Panc1 (cell line): ENCODE measurements at regions not wholly inside any gene's neighbourhood (a gene's known extent, or its start where the extent isn't known, plus 50 kb on each side); places are given as distances from the start of the nearest gene placed in this dataset.
"Not testable (repeated sequence)": the region's sequence is repeated elsewhere in the genome, so short reads cannot be mapped to it uniquely, and the experiment has no call there.

Source experiments
- ATAC-seq: fragments of 200-7000 bp; cut with Tn5 transposase; 2 replicates; pipeline ENCODE4 v1.9.1; 2020; ENCODE audit warnings: mild to moderate bottlenecking, moderate library complexity
- BruUV-seq: library from RNA; stranded (reverse); fragments of 400-500 nt; replicated peaks from 2 replicates; lab custom pipeline; 2021; lab: Mats Ljungman, UMichigan
- CTCF ChIA-PET: fragments of 300-600 bp; sonication (Branson Sonifier 250); formaldehyde crosslinking; loops from one replicate; lab custom pipeline; 2022; ENCODE audit warnings: antibody characterized with exemption; lab: Charles Lee
- POLR2A ChIA-PET: fragments of 300-600 bp; sonication (Branson Sonifier 250); formaldehyde crosslinking; loops from one replicate; lab custom pipeline; 2022; ENCODE audit warnings: antibody characterized with exemption; lab: Charles Lee
- DNase-seq: peaks from one replicate; pipeline ENCODE4 v3.0.0-alpha.2; 2010; ENCODE audit warnings: low read depth, low spot score
- H3K27ac ChIP-seq: 2 replicates; pipeline ENCODE4 v1.5.1; 2011; ENCODE audit warnings: mild to moderate bottlenecking, low read length, inconsistent platforms
- H3K27me3 ChIP-seq: fragments of 200-500 bp; sonication (Bioruptor generic); 2 replicates; pipeline ENCODE4 v1.6.0; 2014; ENCODE audit warnings: low read length, inconsistent platforms; ENCODE audit not compliant: control insufficient read depth, insufficient read depth
- H3K36me3 ChIP-seq: fragments of 200-500 bp; sonication (Bioruptor generic); 2 replicates; pipeline ENCODE4 v1.5.1; 2014; ENCODE audit warnings: inconsistent platforms, mild to moderate bottlenecking, low read length, moderate library complexity; ENCODE audit not compliant: control insufficient read depth, insufficient read depth
- H3K4me1 ChIP-seq: 2 replicates; pipeline ENCODE4 v1.5.1; 2011; ENCODE audit warnings: inconsistent platforms, mild to moderate bottlenecking, low read length, moderate library complexity; ENCODE audit not compliant: control insufficient read depth, insufficient read depth
- H3K4me3 ChIP-seq, 2 experiments: 2 replicates each; pipeline ENCODE4 v1.5.1; 2011 to 2012; ENCODE audit warnings: low read depth in 2 of 2, low read length in 2 of 2, mild to moderate bottlenecking in 2 of 2, inconsistent platforms in 1 of 2, moderate library complexity in 1 of 2
- H3K9me3 ChIP-seq: fragments of 200-500 bp; sonication (Bioruptor generic); 2 replicates; pipeline ENCODE4 v1.5.1; 2014; ENCODE audit warnings: low read depth, mild to moderate bottlenecking, inconsistent platforms, low read length, moderate library complexity; ENCODE audit not compliant: control insufficient read depth, insufficient read depth
- in situ Hi-C: cut with HindIII; loops from 2 replicates; pipeline ENCODE4 v1.10.0; 2016; ENCODE audit warnings: low sequenced_read_pairs, low pct_unique_long_range_greater_than_20kb
- intact Hi-C: fragments of 100-400 bp; cut with micrococcal nuclease; formaldehyde crosslinking; loops from one replicate; pipeline ENCODE4 v1.10.0; 2022; ENCODE audit not compliant: unreplicated experiment

DNA sequence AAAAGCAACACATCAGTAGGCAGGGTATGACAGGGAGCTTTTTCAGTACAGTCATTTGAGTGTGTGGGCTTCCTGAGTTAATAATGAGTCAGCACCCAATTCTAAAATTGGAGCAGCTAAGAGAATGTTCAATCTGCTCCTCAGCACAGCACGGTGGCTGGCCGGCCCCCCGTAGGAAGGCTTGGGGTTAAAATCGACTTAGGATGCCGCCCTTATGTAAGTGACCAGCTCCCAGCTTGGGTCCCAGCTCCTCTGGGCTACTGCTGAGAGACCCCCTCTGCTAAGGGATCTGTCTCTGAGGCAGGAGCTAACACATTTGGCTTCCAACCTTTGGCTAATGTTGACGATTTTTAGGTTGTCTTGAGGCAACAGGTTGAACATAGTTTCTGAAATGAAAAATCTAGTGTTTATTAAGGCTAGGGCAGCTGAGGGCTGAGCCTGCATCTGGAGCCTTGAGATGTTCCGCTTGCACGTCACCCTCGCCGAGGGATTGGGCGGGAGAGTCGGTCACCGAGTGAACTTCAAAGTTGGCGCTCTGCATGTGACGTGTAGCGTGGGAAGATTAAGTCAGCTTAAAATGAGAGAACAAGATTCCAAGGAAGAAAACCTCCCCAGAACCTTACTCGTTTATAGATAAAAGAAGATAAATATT lies 291.3 kb upstream of the PLGLB2 start:
- Histone ChIP-seq H3K27ac (peak overlapping the region; percentile 72), H3K4me3 (peak overlapping the region; percentile 43 to 66)
- ATAC-seq: peak; percentile 75
- in situ Hi-C loops, DNase-seq, intact Hi-C loops, H3K27me3 ChIP-seq, POLR2A ChIA-PET, H3K4me1 ChIP-seq, H3K36me3 ChIP-seq, CTCF ChIA-PET, BruUV-seq, H3K9me3 ChIP-seq: not testable (repeated sequence)

DNA sequence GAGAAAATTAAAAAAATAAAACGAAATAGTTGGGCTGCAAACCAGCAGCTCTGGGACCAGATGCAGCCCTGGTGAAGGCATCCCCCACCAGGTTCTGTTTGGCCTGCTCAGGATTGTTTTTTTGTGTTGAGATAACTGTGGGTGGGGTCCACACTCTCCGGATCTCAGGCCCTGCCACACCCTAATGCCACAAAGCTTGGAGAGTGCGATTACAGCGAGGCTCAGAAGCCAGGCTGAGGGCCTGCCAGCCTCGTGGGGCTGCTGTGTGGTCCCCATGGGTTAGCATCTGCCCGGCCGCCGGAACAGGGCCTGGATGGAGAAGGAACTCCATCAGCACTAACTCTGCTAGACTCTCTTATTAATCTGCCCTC lies 290.8 kb upstream of the PLGLB2 start:
- POLR2A ChIA-PET, H3K4me1 ChIP-seq, in situ Hi-C loops, H3K27ac ChIP-seq, H3K9me3 ChIP-seq, H3K27me3 ChIP-seq, intact Hi-C loops, BruUV-seq, CTCF ChIA-PET, DNase-seq, H3K36me3 ChIP-seq: not testable (repeated sequence)
- H3K4me3 ChIP-seq: peak overlapping the region in 1 of 2 experiments; percentile 43; a peak in 1 of 4 replicates
- peak; percentile 18 for ATAC-seq

DNA sequence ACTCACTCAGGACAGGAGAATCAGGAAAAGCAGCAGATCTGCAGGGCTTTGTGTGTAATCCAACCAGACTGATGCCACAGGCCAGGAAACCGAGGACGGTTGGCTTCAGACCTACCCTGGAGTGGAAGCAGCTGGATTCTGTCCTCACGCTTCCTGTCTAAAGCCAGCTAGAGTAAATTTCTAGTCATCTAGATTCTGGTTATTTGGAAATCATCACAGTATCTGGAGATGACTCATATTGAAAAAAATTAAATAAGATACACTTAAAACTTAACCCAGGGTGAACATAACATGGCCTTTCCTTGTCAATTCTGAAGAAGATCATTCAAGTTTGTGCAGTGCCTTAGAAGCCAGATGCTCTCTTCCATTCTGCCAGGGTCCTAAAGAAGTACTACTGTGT lies 288.9 kb upstream of the PLGLB2 start:
- intact Hi-C loops, BruUV-seq, H3K4me3 ChIP-seq, H3K27ac ChIP-seq, ATAC-seq, in situ Hi-C loops, H3K4me1 ChIP-seq, H3K36me3 ChIP-seq, H3K9me3 ChIP-seq, POLR2A ChIA-PET, DNase-seq, H3K27me3 ChIP-seq, CTCF ChIA-PET: not testable (repeated sequence)

DNA sequence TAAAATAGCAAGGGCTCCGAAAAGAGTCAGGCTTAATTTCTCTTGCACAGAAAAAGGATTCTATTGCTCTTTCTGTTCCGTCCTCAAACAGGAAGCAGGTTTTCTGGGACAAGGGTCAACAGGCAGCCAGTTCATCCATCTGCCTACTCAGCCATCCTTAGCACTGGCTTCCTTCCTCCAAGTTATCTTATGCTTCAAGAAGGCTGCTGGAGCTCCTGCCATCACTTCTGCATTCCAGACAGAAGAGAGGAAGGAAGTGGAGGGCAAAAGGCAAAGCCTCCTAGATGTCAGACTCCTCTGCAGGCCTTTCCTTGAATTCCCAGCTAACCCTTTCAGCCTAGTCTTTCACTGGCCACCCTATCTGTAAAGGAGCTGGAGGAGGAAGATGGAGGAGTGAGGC lies 287.8 kb upstream of the PLGLB2 start:
- in situ Hi-C loops, H3K4me1 ChIP-seq, BruUV-seq, H3K27ac ChIP-seq, H3K4me3 ChIP-seq, DNase-seq, H3K27me3 ChIP-seq, ATAC-seq, intact Hi-C loops, H3K36me3 ChIP-seq, H3K9me3 ChIP-seq, POLR2A ChIA-PET, CTCF ChIA-PET: not testable (repeated sequence)

DNA sequence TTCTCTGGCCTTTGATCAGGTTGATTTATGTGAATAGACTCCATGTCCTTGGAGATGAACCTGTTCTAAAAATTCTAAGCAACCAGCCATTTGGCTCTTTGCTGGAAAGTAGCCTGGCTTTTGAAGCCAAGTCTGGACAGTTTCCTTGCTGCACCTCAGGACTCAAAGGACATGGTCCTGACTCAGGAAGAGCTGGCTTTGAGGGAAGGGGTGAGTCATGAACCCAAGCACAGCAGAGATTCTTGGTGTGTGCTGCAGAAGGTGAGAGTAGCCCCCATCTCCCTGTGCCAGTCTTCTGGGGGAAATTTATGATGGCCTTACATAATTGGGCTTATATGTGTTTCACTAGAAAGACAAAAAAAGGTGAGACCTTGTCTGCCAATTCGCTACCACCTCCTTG lies 287.2 kb upstream of the PLGLB2 start:
- H3K27me3 ChIP-seq, H3K9me3 ChIP-seq, BruUV-seq, H3K27ac ChIP-seq, DNase-seq, H3K4me3 ChIP-seq, POLR2A ChIA-PET, in situ Hi-C loops, CTCF ChIA-PET, H3K36me3 ChIP-seq, intact Hi-C loops, H3K4me1 ChIP-seq: not testable (repeated sequence)
- ATAC-seq: peak; percentile 26; the same call in 1 of the 2 replicates

DNA sequence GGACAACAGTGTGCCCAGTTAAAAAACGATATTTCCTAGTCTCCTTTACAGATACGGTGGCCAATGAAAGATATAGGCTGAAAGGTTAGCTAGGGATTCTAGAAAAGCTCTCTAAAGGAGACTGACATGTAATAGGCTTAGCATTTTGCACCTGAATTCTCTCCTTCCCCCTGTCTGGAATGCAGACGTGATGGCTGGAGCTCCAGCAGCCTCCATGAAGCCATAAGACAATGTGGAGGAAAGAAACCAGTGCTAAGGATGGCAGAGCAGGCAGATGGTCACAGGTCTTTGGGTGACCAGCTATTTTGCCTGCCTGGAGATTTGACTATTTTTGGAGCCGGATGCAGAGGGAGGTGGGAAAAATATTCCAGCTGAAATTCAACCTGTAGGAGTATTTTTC lies 286.2 kb upstream of the PLGLB2 start:
- ATAC-seq, H3K36me3 ChIP-seq, DNase-seq, H3K4me1 ChIP-seq, in situ Hi-C loops, H3K9me3 ChIP-seq, intact Hi-C loops, H3K27ac ChIP-seq, POLR2A ChIA-PET, H3K27me3 ChIP-seq, H3K4me3 ChIP-seq, CTCF ChIA-PET, BruUV-seq: not testable (repeated sequence)

DNA sequence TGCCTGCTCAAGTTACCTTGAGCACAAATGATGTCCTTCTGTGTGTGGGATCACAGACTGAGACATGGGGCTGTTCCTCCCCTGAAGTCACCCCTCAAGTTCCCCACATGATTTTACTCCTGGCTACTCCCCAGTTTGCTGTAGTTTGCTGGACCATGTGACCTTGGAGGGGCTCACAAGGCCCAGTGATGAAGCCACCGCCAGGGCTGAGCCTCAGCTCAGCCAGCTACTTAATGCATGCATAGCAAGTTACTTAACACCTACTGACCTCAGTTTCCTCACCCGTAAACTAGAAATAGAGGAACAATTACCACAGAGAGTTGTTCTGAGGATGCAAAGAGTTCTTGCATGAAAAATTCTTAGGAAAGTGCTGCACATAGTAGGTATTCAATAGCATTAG lies 283.7 kb upstream of the PLGLB2 start:
- in situ Hi-C loops, CTCF ChIA-PET, BruUV-seq, H3K9me3 ChIP-seq, H3K4me1 ChIP-seq, H3K4me3 ChIP-seq, DNase-seq, H3K36me3 ChIP-seq, ATAC-seq, intact Hi-C loops, H3K27me3 ChIP-seq, POLR2A ChIA-PET, H3K27ac ChIP-seq: not testable (repeated sequence)
